SH-SY5Y (cell line): ENCODE measurements at regions not wholly inside any gene's neighbourhood (a gene's known extent, or its start where the extent isn't known, plus 50 kb on each side); places are given as distances from the start of the nearest gene placed in this dataset.

Experiments
- GATA2 ChIP-seq: IDR thresholded peaks from 2 replicates; pipeline ENCODE4 v1.6.1; 2011; ENCODE audit warnings: mild to moderate bottlenecking, low read depth, low read length
- GATA3 ChIP-seq: IDR thresholded peaks from 2 replicates; pipeline ENCODE4 v1.6.1; 2011; ENCODE audit warnings: low read depth, mild to moderate bottlenecking, low read length, moderate library complexity

DNA sequence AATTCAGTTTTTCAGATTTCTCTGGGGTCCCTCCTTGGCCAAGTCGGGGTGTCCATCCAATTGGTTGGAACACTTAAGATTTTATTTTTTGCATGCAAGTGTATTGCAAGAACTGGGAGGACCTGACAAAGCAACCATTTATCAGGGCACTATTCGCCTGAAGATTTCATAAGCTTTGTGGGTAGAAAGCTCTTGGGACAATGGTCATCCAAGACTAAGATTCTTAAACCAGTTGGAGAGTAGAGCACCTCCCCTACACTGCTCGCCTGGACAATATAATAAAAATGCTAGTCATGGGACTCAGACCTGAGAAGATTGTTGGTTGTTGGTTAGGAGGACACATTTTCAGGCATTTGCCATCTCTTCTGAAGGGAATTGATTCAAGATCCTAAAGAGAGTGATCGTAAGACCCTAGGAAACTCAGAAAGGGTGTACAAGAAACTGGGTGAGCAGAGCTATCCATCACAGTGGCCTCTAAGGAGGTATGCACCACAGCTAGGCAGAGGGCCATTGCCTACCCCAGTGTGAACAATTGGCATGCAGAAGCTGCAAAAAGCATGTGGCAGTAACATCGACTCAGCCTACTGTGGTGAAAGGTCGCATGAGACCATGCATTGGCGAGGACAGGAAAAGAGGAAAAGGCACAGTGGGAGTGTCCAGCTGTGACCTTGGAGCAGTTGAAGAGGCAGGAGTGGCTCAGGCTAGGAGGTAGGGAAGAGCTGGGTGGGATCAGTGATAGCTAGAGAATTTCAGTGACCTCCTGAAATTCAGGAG lies 1235.3 kb upstream of the AUTS2 start:
- no peak for TF ChIP-seq GATA2
- no peak for TF ChIP-seq GATA3

DNA sequence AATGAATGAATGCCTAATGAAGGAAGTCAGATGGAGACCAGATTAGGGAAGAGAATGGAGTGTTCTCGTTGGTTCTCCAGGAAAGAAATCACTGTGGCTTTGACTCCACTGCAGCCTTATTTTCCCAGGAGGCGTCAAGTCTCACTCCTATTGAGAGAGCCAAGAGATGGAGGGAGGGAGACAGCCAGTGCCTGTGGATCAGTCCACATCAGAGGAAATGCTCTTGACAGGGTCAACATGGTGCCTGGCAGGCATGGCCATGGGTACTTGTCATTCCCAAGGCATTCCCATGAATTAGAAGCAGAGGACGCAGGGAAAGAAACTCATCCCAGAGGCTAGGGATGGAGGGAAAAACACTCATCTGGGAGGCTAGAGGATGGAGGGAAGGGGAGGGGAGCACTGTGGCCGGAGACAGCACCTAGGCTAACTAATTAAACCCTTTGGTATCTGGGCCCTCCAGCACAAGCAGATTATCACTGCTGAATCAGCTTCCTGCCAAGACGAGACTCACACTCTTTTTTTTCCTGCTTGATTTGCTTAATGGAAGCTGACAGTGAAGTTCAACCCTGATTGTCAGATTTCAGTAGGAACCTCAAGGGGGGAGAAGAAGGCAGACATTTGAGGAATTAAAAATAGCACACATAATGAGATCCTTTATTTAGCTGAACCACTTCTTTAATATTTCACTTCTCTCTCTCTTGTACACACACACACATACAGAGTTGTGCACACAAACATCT lies 1233.2 kb upstream of the AUTS2 start:
- TF ChIP-seq GATA3 (no peak), GATA2 (peak; percentile 66)

DNA sequence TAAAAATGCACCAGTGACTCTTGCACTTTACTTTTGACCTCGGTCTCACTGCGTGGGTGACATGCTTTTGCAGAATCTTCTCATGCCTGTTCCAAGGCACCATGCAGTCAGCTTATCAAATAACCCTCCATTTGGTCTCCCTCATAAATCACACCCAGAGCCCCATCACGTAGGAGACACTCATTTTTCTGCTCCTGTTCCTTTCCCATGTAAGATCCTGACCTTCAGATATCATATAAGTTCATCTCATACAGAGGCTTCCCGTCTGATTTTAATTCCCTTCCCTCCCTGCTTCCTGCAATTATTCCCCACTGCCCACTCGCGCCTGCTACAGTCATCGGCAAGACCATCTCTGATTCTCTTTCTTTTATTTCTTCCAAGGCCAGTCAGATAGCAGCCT lies 1226.3 kb upstream of the AUTS2 start:
- peak; percentile 71; the same call in 1 of the 2 replicates for TF ChIP-seq GATA2
- TF ChIP-seq GATA3: no peak

DNA sequence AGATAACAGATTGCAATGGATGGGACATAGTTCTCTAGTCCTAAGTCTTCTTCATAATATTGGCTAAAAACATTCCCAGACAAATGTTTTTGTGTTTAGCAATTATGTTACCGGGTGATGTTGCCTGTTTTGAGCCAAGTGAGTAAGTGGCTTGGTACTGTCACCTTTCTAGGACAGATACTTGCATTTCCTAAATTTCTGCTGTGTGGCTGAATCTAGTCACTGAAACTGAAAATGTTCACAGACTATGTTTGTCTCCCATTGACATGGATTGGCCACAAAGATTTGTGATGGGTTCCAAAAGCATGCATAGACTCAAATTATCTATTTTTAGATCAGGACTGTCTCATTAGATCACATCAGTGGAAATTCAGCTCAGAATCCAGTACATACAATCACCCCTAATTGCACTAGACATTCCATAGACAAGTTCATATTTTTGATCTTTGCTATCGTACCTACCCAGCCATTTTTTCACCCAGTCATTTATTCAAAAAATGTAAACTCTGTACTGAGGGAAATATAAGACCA lies 1222.1 kb upstream of the AUTS2 start:
- TF ChIP-seq GATA2 (peak; percentile 50; the same call in 1 of the 2 replicates), GATA3 (0 out of 2 replicates have a peak, but pooled peaks have one; percentile 13)

DNA sequence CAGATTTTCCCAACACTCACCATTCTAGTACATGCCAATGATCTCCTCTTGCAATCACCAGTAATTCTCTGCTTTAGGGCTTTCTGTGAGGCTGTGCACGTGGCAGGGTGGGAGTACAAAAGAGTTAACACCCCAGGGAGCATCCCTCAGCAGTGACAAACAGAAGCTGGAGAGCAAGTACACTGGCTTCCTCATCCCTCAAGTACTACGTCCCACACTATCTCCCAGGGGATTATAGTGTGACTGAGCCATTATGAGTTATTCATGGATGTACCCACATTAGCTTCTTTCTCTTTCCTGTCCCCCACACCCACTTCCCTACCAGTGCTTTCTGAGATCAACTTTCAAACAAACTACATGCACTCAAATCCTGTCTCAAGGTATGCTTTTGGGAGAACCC lies 1216.5 kb upstream of the AUTS2 start:
- TF ChIP-seq GATA3: no peak
- TF ChIP-seq GATA2: no peak

DNA sequence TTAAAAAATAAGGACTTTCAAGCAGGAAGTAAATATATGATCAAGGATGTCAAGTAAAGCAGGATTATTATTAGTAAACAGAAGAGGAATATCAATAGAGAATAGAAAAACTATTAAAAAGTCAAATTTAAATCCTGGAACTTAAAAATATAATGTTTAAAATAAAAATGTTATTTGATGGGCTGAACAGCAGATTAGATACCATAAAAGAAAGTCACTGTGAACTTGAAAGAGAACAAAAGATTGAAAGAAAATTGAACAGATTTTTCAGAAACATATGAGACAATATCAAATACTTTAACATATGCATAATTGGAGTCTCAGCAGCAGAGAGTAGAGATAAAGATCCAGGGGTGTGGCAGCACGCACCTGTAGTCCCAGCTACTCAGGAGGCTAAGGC lies 1213.7 kb upstream of the AUTS2 start:
- TF ChIP-seq GATA3 (no peak), GATA2 (no peak)

DNA sequence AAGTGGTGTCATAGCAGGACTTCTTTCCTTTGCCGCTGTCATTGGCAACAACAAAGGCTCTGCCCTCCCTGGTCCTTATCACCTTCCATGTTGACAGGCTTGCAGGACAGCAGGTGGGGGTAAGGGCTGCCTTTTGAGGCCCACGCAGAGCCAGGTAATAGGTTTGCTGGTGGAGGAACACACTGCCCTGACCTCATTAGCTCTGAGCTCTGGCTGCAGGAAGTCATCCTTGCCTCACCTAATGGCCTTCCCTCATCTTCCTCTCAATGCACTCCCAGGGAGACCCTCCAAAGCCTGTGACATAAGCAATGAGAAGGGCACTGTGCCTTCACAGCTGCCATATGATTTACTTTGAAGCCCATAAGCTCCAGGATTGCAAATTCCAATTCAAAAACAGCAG lies 1205.2 kb upstream of the AUTS2 start:
- TF ChIP-seq GATA3: no peak
- no peak for TF ChIP-seq GATA2

DNA sequence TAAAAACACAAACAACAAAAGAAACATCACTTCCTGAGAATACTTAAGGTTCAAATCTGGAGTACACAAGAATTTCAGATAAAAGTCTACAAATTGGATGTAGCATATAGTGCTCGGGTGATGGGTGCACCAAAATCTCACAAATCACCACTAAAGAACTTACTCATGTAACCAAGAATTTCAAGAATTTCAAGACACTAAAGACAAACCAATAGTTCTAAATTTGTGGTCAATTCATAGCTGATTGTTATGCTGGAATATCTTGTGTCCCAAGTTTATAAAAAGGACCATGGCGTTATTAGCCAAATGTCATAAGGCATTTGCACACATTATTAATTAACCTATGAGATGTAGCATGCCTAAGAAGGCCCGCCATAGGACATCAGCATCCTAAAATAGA lies 1204.1 kb upstream of the AUTS2 start:
- TF ChIP-seq GATA2 (no peak), GATA3 (no peak)

DNA sequence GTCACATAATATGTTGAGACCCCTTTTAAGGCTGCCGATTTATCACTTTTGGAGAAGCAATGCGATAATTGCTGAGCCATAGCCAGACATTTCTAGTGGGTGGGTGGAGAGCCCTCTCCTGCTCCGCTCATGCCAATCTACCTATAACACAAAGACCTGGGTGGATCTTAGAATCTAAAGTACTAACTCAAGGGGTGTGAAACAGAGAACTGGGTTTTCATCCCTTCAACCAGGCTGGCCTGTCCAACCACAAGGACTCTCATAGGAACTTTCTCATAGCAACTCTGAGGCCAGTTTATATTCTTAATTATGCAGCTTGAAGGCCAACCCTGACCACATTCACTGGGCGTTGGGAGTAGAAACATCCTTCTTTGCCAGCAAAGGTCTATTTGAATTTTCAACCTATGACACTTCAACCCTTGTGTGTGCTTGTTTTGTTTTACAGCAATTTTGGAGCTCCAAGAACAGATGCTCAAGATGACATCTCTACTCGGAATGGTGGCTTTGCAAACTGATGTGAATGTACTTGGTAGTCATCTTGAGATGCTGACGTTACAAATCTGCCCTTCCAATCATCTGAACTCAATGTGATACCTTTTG lies 1198.2 kb upstream of the AUTS2 start:
- no peak for TF ChIP-seq GATA3
- TF ChIP-seq GATA2: no peak

DNA sequence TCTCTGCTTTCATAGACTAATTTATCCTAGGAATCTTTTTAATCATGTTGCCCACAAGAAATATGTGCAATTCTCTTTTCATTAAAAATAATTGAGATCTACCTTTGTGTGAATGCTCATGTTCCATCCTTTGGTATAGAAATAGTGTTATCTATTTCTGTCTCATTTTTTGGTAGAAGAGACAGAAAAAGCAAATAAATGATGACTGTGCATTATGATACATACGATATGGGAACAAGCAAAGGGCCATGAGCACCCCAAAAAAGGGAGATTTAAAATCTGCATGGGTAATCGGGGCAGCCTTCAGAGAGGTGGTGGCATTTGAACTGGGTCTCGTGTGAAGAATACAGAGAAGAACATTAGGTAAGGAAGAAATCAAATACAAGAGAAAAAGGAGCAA lies 1197.5 kb upstream of the AUTS2 start:
- TF ChIP-seq GATA2: no peak
- TF ChIP-seq GATA3: no peak

DNA sequence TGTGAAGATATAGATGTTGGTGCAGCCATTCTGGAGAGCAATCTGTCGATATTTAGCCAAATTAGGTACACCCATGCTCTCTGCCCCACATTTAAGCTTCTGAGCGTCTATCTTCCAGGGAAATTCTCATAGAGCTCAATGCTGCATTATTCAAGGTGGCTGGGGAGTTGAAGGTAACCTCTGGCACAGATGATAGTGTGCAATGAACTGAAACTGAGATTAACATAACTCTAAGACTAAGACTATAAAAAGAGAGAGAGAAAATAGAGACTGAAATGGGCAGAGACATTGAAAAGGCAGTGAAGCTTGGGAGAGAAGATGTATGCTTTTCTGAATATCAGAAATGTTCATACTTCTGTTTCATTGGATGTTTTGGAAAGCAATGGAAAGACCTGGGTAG lies 1197.0 kb upstream of the AUTS2 start:
- no peak for TF ChIP-seq GATA3
- no peak for TF ChIP-seq GATA2

DNA sequence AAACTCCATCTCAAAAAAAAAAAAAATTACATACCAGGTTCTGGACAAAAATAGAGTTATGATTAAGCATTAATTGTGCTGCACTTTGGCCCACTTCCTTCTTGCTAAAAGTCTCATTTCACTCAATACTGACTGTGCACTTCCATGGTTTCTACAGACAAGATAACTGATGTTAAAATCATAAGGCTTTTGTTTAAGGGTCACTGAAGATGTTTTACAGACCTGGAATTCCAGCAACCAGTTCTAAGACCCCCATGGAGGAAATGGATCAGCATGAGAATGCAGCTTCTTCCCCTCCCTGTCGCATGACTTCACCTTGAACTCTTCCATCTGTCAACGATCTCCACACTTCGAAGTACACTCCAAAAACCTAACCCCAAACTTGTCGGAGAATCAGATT lies 1191.8 kb upstream of the AUTS2 start:
- TF ChIP-seq GATA3 (no peak), GATA2 (no peak)

DNA sequence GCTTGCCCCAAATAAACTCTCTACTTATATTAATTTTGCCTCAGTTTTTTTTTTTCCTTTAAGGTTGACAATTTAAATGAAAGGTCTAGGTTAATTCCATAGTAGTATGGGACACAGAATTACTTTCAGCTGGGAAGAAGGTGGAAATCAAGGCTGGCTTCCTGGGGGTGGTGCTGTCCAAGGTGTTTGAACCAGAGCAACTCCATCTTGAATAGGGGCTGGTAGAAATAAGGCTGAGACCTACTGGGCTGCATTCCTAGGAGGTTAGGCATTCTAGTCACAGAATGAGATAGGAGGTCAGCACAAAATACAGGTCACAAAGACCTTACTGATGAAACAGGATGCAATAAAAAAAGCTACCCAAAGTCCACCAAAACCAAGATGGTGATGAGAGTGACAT lies 1190.8 kb upstream of the AUTS2 start:
- no peak for TF ChIP-seq GATA3
- TF ChIP-seq GATA2: no peak

DNA sequence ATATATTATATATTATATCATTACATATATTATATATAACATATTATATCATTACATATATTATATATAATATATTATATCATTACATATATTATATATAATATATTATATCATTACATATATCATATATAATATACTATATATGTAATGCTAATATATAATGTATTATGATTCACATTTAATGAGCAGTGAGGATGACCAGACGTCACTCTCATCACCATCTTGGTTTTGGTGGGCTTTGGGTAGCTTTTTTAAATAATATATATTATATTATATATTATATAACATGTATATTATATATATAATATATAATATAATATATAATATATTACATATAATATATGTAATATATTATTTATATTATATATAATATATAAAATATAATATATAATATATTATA lies 1189.4 kb upstream of the AUTS2 start:
- TF ChIP-seq GATA2: no peak
- no peak for TF ChIP-seq GATA3

DNA sequence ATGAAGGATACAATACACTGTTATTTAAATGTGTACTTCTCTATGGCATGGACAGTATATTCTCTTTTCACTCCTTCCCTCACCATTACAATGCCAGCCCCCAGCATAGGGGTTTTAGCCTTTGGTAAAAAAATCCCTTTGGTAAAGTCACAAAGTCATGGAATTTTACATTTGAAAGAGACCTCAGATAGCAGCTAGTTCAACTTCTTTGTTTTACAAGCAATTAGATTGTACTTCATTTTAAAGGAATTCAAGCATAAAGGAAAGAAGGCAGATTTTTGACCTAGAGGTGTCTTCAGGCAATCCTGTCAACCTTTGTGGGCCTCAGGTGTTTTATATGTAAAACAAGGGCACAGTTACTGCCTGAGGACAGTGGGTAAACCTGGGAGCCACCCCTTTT lies 1188.4 kb upstream of the AUTS2 start:
- TF ChIP-seq GATA2: no peak
- TF ChIP-seq GATA3: no peak
